Gastroesophageal sphincter (tissue), 4 donors: ENCODE measurements at regions not wholly inside any gene's neighbourhood (a gene's known extent, or its start where the extent isn't known, plus 50 kb on each side); places are given as distances from the start of the nearest gene placed in this dataset.

Source experiments
- ATAC-seq: fragments of 150-250 bp; one replicate; pipeline ENCODE4 v1.9.1; 2016; ENCODE audit warnings: mild to moderate bottlenecking, moderate library complexity
- H3K27ac ChIP-seq, 4 donors: fragments of 200-600 bp; sonication (generic) in 3 of 4; 1 replicate in 3 of 4; 2 replicates in 1 of 4; pipeline ENCODE4 v1.5.1; 2016 to 2019
- H3K27me3 ChIP-seq: fragments of 200-600 bp; sonication (generic); one replicate; pipeline ENCODE4 v1.5.1; 2019
- H3K36me3 ChIP-seq, 2 donors: fragments of 200-600 bp; sonication (generic); one replicate each; pipeline ENCODE4 v1.5.1; 2019; ENCODE audit warnings: control low read depth in 1 of 2
- H3K4me1 ChIP-seq, 3 donors: fragments of 200-600 bp; sonication (generic); 1 replicate in 2 of 3; 2 replicates in 1 of 3; pipeline ENCODE4 v1.5.1; 2016 to 2019; ENCODE audit warnings: control low read depth in 2 of 3
- H3K4me3 ChIP-seq, 2 donors: fragments of 200-600 bp; sonication (generic); one replicate each; pipeline ENCODE4 v1.5.1; 2019; ENCODE audit warnings: mild to moderate bottlenecking in 1 of 2, moderate library complexity in 1 of 2
- H3K9me3 ChIP-seq, 3 donors: fragments of 200-600 bp; sonication (generic); one replicate each; pipeline ENCODE4 v1.5.1; 2017 to 2019; ENCODE audit warnings: control low read depth in 2 of 3
- CTCF ChIP-seq, 4 experiments: fragments of 200-600 bp in 2 of 4; fragments of 450-650 bp in 2 of 4; sonication (generic) in 1 of 4; IDR thresholded peaks; one replicate each; pipeline ENCODE4 v1.5.1; 2017 to 2019; ENCODE audit warnings: antibody characterized with exemption in 4 of 4, mild to moderate bottlenecking in 2 of 4, moderate library complexity in 2 of 4
- EP300 ChIP-seq: sonication (generic); formaldehyde crosslinking; IDR thresholded peaks from one replicate; pipeline ENCODE4 v1.6.1; 2017; ENCODE audit warnings: antibody characterized with exemption, mild to moderate bottlenecking
- POLR2A ChIP-seq, 2 donors: fragments of 450-650 bp; IDR thresholded peaks; one replicate each; pipeline ENCODE4 v1.6.1; 2017; ENCODE audit warnings: antibody characterized with exemption in 2 of 2, mild to moderate bottlenecking in 2 of 2, moderate library complexity in 1 of 2
- POLR2AphosphoS5 ChIP-seq: sonication (generic); formaldehyde crosslinking; IDR thresholded peaks from one replicate; pipeline ENCODE4 v1.6.1; 2017; ENCODE audit warnings: antibody characterized with exemption
- WGBS, 2 donors: methylation state at CpG; one replicate each; pipeline ENCODE4 v1.1.5; 2018; ENCODE audit warnings: low coverage in 1 of 2; 5-methylcytosine and 5-hydroxymethylcytosine counted together

GRCh38 chr11:97325693-97326092, 935.9 kb downstream of the JRKL start:
- Histone ChIP-seq H3K4me1 (no peaks in the 10 kb centered on the region), H3K27ac (no peak overlapping the region), H3K36me3 (no peaks in the 10 kb centered on the region), H3K4me3 (no peak overlapping the region), H3K9me3 (peaks cover 0 to 4% (median 0%) of the 10 kb centered on the region in 3 donors), H3K27me3 (no peaks in the 10 kb centered on the region)
- no CpG with 5 or more reads among the region's 2 CpGs for WGBS, 2 donors
- no peak for TF ChIP-seq EP300
- no peak for TF ChIP-seq POLR2A (IDR thresholded peaks at IDR 0.05)
- TF ChIP-seq POLR2AphosphoS5 = no peak
- TF ChIP-seq CTCF (IDR thresholded peaks at IDR 0.05) = no peak
- no peak for ATAC-seq

GRCh38 chr11:97332271-97332670, 942.5 kb downstream of the JRKL start:
- Histone ChIP-seq H3K27me3 (no peaks in the 10 kb centered on the region), H3K9me3 (no peaks in the 10 kb centered on the region), H3K36me3 (no peaks in the 10 kb centered on the region), H3K27ac (no peak overlapping the region), H3K4me1 (no peaks in the 10 kb centered on the region), H3K4me3 (no peak overlapping the region)
- 23 to 43% methylated on average over 2 of the region's 2 CpGs for WGBS, 2 donors
- ATAC-seq = no peak
- TF ChIP-seq POLR2AphosphoS5 (no peak), EP300 (no peak), CTCF (IDR thresholded peaks at IDR 0.05) (no peak), POLR2A (IDR thresholded peaks at IDR 0.05) (no peak)

GRCh38 chr11:97336064-97336463, 946.3 kb downstream of the JRKL start:
- Histone ChIP-seq H3K27me3 (no peaks in the 10 kb centered on the region), H3K27ac (no peak overlapping the region), H3K36me3 (no peaks in the 10 kb centered on the region), H3K4me1 (no peaks in the 10 kb centered on the region), H3K4me3 (no peak overlapping the region), H3K9me3 (no peaks in the 10 kb centered on the region)
- no peak for TF ChIP-seq CTCF (IDR thresholded peaks at IDR 0.05)
- no peak for TF ChIP-seq EP300
- TF ChIP-seq POLR2AphosphoS5 = no peak
- TF ChIP-seq POLR2A (IDR thresholded peaks at IDR 0.05) = no peak
- WGBS, 2 donors = 80 to 87% methylated on average over 3 to 4 of the region's 4 CpGs
- no peak for ATAC-seq

GRCh38 chr11:97345032-97345431, 955.2 kb downstream of the JRKL start:
- H3K4me3 ChIP-seq = no peak overlapping the region
- TF ChIP-seq CTCF (IDR thresholded peaks at IDR 0.05) = no peak
- no peak for TF ChIP-seq POLR2AphosphoS5
- TF ChIP-seq POLR2A (IDR thresholded peaks at IDR 0.05) = no peak
- no peak for TF ChIP-seq EP300
- no peaks in the 10 kb centered on the region for H3K36me3 ChIP-seq
- no peak for ATAC-seq
- H3K27ac ChIP-seq = no peak overlapping the region
- H3K4me1 ChIP-seq = no peaks in the 10 kb centered on the region
- no peaks in the 10 kb centered on the region for H3K27me3 ChIP-seq
- no peaks in the 10 kb centered on the region for H3K9me3 ChIP-seq
- WGBS, 2 donors = 46 to 48% methylated on average over 3 of the region's 3 CpGs

- no peaks in the 10 kb centered on the region for H3K9me3 ChIP-seq
- no peak for ATAC-seq
- H3K27ac ChIP-seq = no peak overlapping the region
- no peak for TF ChIP-seq POLR2A (IDR thresholded peaks at IDR 0.05)
- no peak for TF ChIP-seq EP300
- TF ChIP-seq CTCF (IDR thresholded peaks at IDR 0.05) = no peak
- TF ChIP-seq POLR2AphosphoS5 = no peak
- 81 to 87% methylated on average over 4 of the region's 4 CpGs for WGBS, 2 donors
- H3K36me3 ChIP-seq = no peaks in the 10 kb centered on the region
- H3K27me3 ChIP-seq = no peaks in the 10 kb centered on the region
- no peaks in the 10 kb centered on the region for H3K4me1 ChIP-seq
- H3K4me3 ChIP-seq = no peak overlapping the region
Observed at GRCh38 chr11:97349201-97349600, 959.4 kb downstream of the JRKL start.
